NOMO-1 treated with DMSO at 0.1 percent for 48 hours (cell line): ENCODE measurements at regions not wholly inside any gene's neighbourhood (a gene's known extent, or its start where the extent isn't known, plus 50 kb on each side); places are given as distances from the start of the nearest gene placed in this dataset.

Source experiments
- DNase-seq: peaks from one replicate; lab custom pipeline; 2025; ENCODE audit not compliant: unreplicated experiment; lab: John Stamatoyannopoulos, UW

- no peak for DNase-seq
Observed at GRCh38 chr10:112006407-112006806, 177.2 kb downstream of the GPAM start.

GRCh38 chr10:112006831-112007230 lies 176.7 kb downstream of the GPAM start:
- no peak for DNase-seq

GRCh38 chr10:112022196-112022595 lies 161.4 kb downstream of the GPAM start:
- no peak for DNase-seq

- DNase-seq: no peak
Observed at GRCh38 chr10:112024079-112024478, 159.5 kb downstream of the GPAM start.

GRCh38 chr10:112025228-112025627 lies 158.3 kb downstream of the GPAM start:
- DNase-seq: no peak

- DNase-seq: no peak
Observed at GRCh38 chr10:112026438-112026837, 157.1 kb downstream of the GPAM start.

- DNase-seq: no peak
Observed at GRCh38 chr10:112027731-112028280, 155.8 kb downstream of the GPAM start.

- DNase-seq: no peak
Observed at GRCh38 chr10:112030431-112030830, 153.1 kb downstream of the GPAM start.

GRCh38 chr10:112039823-112040222 lies 143.7 kb downstream of the GPAM start:
- DNase-seq: no peak

GRCh38 chr10:112040696-112041095 lies 142.9 kb downstream of the GPAM start:
- no peak for DNase-seq

GRCh38 chr10:112045938-112046337 lies 137.6 kb downstream of the GPAM start:
- no peak for DNase-seq

GRCh38 chr10:112047674-112048073 lies 135.9 kb downstream of the GPAM start:
- DNase-seq: no peak

GRCh38 chr10:112052166-112052565 lies 131.4 kb downstream of the GPAM start:
- no peak for DNase-seq

GRCh38 chr10:112053895-112054294 lies 129.7 kb downstream of the GPAM start:
- DNase-seq: no peak

- no peak for DNase-seq
Observed at GRCh38 chr10:112054516-112054915, 129.0 kb downstream of the GPAM start.

GRCh38 chr10:112057072-112057471 lies 126.5 kb downstream of the GPAM start:
- DNase-seq: no peak

GRCh38 chr10:112059220-112059619 lies 124.3 kb downstream of the GPAM start:
- DNase-seq: no peak

- no peak for DNase-seq
Observed at GRCh38 chr10:112071596-112072133, 111.9 kb downstream of the GPAM start.

GRCh38 chr10:112078003-112078402 lies 105.6 kb downstream of the GPAM start:
- no peak for DNase-seq

- DNase-seq: no peak
Observed at GRCh38 chr10:112080231-112080630, 103.3 kb downstream of the GPAM start.

- no peak for DNase-seq
Observed at GRCh38 chr10:112082120-112082519, 101.4 kb downstream of the GPAM start.

- DNase-seq: no peak
Observed at GRCh38 chr10:112083472-112083871, 100.1 kb downstream of the GPAM start.

GRCh38 chr10:112087953-112088456 lies 95.6 kb downstream of the GPAM start:
- DNase-seq: no peak
